ENCODE measurements at regions not wholly inside any gene's neighbourhood (a gene's known extent, or its start where the extent isn't known, plus 50 kb on each side); places are given as distances from the start of the nearest gene placed in this dataset.

DNA sequence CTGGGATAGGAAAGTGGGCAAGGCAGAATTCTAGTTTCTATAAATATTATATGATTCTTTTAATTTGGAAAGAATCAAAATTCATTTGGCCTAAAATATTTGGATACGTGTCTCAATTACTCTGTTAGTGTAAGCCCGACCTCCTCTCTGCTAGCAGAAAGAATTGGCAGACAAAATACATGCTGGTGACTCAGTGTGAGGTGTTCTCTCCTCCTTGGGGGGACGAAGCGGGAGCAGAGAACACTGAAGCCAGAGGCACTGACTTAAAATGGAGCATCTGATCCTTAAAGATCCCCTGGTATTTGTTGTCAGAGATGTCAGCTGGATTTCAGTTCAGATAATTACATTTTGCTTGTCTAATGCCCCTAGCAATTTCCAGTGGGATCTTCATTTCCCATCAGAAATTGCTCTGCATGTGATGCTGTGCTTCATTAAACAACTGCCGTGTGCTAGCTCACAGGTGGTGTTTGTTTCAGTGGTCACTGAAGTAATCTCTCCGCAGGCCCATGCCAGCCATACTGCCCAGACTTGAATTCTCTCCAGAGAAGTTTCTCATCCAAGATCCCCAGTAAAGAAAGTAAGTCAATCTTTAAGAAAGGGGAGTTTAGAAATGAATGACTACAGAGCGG, 188.7 kb upstream of the TLL1 start:
- TF ChIP-seq CTCF (IDR thresholded peaks at IDR 0.05), result no peak
- no peak for TF ChIP-seq ZFX (IDR thresholded peaks at IDR 0.05; ENCODE audit: borderline replicate concordance)
